ENCODE measurements at regions not wholly inside any gene's neighbourhood (a gene's known extent, or its start where the extent isn't known, plus 50 kb on each side); places are given as distances from the start of the nearest gene placed in this dataset.

DNA sequence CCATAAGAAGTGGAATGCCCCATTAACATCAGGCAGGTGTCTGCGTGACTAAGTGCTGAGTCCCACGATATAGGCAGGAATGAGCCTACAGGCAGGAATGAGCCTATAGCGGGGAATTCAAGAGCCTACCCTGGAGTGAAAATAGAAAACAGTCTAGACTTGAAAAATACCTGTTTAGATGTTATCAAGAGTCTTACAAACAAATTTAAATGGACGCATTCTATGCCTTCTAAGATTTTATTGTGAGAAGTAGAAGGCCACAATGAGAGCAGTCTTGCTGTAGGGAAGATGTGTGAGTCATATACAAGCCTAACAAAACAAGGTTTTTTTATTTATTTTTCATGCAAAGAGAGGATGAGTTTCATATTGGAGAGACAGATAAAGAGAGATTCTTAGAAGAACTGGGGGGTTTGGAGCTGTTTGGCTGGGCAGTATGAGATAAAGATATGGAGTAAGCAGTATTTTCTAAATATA, 200.8 kb upstream of the ZC3H12C start:
- SMC1A ChIA-PET (ENCODE audit: uncharacterized antibody, unreplicated experiment) = interaction anchor here (0.5 to 1.6 kb wide), 2 partner anchors 47 to 89 kb away, joined by 3 to 4 read pairs; no protein-coding TSS in a partner anchor
- no peak for ATAC-seq
- POLR2A ChIA-PET = no interaction called here
- H3K36me3 ChIP-seq (ENCODE audit: control insufficient read depth in 2 of 2, insufficient read depth in 2 of 2, low read length in 1 of 2) = no peaks in the 10 kb centered on the region
- H3K4me3 ChIP-seq = no peak overlapping the region
- CTCF ChIA-PET = no interaction called here
- H3K4me1 ChIP-seq (ENCODE audit: control insufficient read depth, insufficient read depth, low read length) = no peaks in the 10 kb centered on the region
- no peak overlapping the region for H2AFZ ChIP-seq (ENCODE audit: control insufficient read depth, low read depth, low read length)
- H3K9ac ChIP-seq (ENCODE audit: control insufficient read depth, insufficient read depth, low read length) = no peak overlapping the region
- DNase-seq (ENCODE audit: low read depth, low spot score) = no peak
- no peaks in the 10 kb centered on the region for H3K79me2 ChIP-seq (ENCODE audit: control insufficient read depth, insufficient read depth, low read length)
- H3K9me3 ChIP-seq (replicated peaks; ENCODE audit: control insufficient read depth, insufficient read depth, low read length) = no peaks in the 10 kb centered on the region
- no peak for FAIRE-seq
- H3K4me2 ChIP-seq (ENCODE audit: control insufficient read depth, insufficient read depth) = no peak overlapping the region
- H3K27me3 ChIP-seq (replicated peaks in 1 of 2; ENCODE audit: control insufficient read depth in 2 of 2, insufficient read depth in 2 of 2, low read length in 1 of 2) = no peaks in the 10 kb centered on the region; a peak in 1 of 4 replicates
- 56% methylated on average over 4 of the region's 4 CpGs for WGBS (ENCODE audit: insufficient coverage, insufficient replicate concordance, low lambda C conversion rate, missing lambda C conversion rate)
- H3K27ac ChIP-seq (ENCODE audit: control insufficient read depth, insufficient read depth) = no peak overlapping the region
- BruUV-seq (replicated peaks) = no TSS peak
- intact Hi-C loops (cut with micrococcal nuclease; ENCODE audit: unreplicated experiment) = no loop called here
- in situ Hi-C loops (cut with MboI) = no loop called here
- RAD21 ChIA-PET (ENCODE audit: unreplicated experiment) = interaction anchor here (0.9 kb wide), 1 partner anchor 47 kb away, joined by 3 read pairs; no protein-coding TSS in a partner anchor
- no peak for TF ChIP-seq ZNF274 (IDR thresholded peaks at IDR 0.05; ENCODE audit: insufficient read depth, insufficient read length)
- no peak for TF ChIP-seq EZH2 (IDR thresholded peaks at IDR 0.05; ENCODE audit: borderline replicate concordance, control insufficient read depth, low read depth, low read length)
- no peak for TF ChIP-seq NR2C2 (IDR thresholded peaks at IDR 0.05; ENCODE audit: borderline replicate concordance, control insufficient read depth, insufficient read length, low read depth)
- TF ChIP-seq, protein P1, sequence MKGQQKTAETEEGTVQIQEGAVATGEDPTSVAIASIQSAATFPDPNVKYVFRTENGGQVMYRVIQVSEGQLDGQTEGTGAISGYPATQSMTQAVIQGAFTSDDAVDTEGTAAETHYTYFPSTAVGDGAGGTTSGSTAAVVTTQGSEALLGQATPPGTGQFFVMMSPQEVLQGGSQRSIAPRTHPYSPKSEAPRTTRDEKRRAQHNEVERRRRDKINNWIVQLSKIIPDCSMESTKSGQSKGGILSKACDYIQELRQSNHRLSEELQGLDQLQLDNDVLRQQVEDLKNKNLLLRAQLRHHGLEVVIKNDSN (IDR thresholded peaks at IDR 0.05; ENCODE audit: borderline replicate concordance, extremely low read length, insufficient read depth, low read depth, low read length) = no peak
- TF ChIP-seq KDM1A (IDR thresholded peaks at IDR 0.05; ENCODE audit: borderline replicate concordance) = no peak
- TF ChIP-seq ZNF207 (IDR thresholded peaks at IDR 0.05; ENCODE audit: borderline replicate concordance) = no peak
- no peak for TF ChIP-seq MYC (IDR thresholded peaks at IDR 0.05; ENCODE audit: insufficient read depth, insufficient read length, insufficient replicate concordance, low read length, severe bottlenecking)
- no peak for TF ChIP-seq MTA2 (IDR thresholded peaks at IDR 0.05; ENCODE audit: low read depth)
- no peak for TF ChIP-seq HDAC6 (IDR thresholded peaks at IDR 0.05; ENCODE audit: unreplicated experiment)
- H4K20me1 ChIP-seq (ENCODE audit: control insufficient read depth, insufficient read depth) = no peaks in the 10 kb centered on the region
